Hypothalamus (tissue), 51 donors: ENCODE measurements at regions not wholly inside any gene's neighbourhood (a gene's known extent, or its start where the extent isn't known, plus 50 kb on each side); places are given as distances from the start of the nearest gene placed in this dataset.

Source experiments
- DNase-seq, 51 donors: peaks; one replicate each; lab custom pipeline; 2025; lab: John Stamatoyannopoulos, UW

DNA sequence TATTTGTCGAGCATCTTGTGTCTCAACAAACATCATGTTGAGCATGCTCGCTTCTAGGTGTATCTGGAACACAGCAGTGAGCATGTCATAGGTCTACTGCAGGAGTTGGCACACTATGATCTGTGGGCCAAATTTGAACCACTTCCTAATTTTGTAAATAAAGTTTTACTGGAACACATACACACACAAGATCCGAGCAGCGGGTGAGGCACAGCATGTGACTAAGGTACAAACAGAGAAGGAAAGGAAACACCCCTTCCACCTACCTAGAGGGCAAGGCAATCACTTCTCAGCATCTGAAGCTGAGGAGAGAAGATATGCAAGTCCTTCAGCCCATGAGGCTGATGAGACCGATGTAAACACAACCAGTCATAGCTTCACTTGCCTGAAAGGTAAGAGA, 200.4 kb downstream of the MED10 start:
- DNase-seq, result no peak

DNA sequence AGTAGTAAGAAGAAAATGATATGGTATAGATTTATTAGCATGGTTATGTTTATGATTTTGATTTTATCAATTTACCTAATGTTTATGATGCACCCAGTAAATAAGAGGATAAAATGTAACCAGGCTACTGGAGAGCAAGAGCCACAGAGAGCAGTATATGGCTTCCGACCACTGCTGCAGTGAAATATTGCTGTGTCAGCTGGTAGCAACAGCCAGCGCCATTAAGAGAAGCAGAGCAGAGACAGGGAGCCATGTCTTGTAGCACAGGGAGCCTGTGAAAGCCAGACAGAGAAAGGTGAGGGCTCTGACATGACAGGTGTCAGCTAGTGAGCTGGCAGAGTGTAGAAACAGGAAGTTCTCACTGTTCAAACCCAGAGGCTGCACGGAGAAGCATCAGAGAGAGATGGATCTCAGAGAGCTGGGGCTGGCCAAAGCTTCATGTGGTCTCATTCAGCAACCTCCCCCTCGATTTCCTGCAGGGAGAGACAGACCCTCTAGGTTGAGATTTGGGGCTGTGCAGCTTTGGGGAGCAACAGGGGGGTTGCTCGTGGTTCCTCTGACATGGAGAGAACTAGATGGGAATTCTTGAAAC, 202.1 kb downstream of the MED10 start:
- no peak for DNase-seq

DNA sequence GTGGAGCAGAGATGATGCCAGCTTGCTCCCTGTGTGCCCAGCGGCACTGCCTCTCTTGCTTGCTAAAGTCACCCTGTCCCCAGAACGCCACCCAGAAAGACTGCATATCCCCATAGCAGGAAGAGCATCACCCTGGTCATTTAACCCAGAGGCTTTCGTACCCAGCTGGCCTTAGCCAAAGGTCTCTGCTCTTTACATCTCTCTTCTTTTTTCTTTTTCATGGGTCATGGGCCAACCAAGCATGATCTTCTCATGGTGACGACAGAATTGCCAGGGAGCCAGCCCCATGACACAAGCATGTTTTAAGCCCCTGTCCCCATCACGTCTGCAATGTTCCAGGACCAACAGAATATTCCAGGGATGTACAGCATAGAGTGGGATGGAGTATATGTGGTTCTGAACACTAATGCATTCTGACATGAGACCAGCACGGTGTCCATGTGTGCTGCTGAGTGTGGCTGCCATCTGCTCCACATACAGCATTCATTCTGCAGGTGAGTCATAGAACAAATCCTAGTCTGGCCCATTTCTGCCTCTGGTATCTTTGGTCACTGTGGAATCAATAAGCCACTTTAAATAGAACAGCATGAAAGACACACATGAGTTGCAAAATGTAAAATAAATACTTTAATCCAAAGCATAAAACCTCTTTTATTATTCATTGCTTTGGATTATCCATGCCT, 203.0 kb downstream of the MED10 start:
- no peak for DNase-seq

DNA sequence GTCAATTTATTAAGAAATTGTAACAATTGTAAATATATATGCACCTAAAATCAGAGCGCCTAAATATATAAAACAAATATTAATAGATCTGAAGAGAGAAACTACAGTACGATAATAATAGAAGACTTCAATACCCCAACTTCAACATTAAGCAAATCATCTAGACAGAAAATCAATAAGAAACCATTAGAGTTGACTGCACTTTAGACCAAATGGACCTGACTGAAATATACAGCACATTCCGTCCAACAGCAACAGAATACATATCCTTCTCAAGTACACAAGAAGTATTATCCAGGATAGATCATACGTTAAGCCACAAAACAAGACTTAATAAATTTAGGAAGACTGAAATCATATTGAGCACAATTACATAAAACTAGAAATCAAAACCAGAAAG, 208.7 kb downstream of the MED10 start:
- DNase-seq, result no peak

DNA sequence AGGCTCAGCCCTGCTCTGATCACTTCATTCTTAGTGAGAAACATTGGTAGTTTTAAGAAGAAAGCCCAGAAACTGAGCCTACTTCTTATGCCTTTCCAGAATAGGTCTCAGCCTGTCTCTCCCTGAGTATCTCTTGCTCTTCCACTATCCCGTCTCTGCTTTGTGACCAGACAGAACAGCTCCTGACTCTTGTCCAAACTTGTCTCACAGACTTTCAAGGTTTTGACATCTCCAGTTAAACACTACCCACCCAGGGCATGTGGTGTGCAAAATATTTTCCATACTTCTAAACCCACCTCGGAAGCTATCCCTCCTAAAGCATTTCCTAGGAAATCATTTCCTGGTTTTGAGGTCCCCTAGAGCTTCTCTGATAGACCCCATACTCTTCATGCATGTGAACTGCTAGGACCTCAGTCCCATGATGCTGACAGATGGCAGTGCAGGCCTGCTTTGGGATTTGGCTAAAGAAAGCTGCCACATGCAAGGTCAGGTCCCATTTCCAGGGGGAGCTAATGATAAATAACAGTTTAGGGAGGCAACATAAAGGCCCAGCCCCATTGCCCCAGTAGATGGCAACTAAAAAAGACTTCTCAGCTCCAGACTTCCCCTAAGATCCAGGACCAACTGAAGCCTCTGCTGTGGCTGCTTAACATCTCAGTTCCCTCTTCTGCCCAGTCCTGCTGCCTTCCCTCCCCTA, 211.5 kb downstream of the MED10 start:
- DNase-seq, result no peak

DNA sequence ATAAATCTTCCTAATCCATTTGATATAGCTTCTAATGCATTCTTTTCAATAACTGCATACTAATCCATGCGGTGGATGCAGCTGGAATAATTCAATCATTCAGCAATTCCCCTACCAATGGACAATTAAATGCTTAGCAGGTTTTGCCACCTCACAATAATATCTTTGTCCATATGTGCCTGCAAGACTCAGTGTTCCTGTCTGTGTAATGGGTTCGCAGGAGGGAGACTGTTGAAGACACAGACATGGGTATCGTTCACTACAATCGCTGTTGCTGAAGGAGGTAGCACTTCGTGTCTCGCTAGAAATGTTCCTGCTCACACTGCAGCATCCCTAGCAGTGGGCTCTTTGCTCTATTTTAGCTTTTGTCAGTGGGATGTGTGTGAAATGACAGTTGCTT, 214.4 kb downstream of the MED10 start:
- DNase-seq, result no peak

DNA sequence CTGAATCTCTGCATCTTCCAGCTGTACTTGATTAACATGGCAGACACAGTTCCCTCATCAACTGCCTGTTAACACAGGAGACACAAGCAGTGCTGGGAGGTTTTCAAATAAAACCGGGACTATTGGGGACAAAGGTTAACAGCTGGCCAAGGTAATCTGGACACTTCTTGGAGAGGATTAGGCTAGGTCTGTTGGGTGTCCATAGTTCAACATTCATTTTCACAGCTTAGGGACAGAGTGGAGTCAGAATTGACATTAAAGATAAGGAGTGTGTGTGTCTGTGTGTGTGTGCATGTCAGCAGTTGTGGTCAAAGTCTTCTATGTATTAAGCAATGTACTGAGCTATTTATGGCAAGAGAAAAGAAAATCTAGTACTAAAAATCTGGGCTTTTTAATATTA, 216.2 kb downstream of the MED10 start:
- no peak for DNase-seq

DNA sequence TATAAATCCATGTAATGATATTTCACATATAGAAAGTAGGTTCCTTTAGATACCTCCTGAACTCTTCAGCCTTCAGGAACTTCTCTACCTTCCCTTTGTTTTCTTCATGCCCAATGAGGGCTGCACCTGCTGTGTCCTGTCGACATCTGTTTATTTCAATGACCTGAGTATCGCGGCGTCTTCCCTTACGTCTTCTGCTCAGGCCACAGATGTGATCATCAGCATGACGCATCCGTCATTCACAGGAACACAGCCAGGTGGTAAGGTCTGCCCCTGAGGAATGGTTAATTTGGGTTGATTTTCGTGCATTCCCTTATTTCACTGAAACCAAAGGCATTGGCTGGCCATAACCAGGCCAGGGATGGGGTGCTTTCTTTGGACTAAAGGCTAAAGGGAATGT, 217.1 kb downstream of the MED10 start:
- no peak for DNase-seq

DNA sequence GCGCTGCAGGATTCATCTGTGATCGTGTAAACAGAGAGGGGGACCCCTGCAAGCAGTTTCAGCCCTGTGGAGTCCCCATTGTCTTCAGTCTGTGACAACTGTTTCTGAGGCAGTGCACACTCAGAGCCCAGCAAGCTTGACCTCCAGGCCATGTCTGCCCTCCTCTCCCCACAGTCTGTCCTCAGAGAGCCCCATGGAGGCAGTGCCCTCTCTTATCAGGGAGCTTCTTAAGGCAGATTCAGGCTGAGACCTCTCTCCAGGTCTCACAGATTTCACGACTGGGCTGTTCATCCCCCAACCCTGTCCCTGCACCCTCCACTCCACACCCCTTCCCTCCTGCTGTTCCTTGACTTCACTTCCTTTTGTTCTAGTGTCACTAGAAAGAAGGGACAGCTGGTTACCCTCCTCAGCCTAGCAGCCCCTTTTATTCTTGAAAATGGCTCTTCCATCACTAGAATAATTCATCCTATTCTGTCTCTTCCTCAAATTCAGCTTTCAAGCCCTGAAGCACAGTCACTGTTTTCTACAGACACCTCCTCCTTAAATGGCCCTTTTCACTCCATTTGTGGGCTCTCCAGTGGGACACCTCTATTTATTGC, 218.4 kb downstream of the MED10 start:
- DNase-seq, result peak in 1 of 51 donors; percentile 29

DNA sequence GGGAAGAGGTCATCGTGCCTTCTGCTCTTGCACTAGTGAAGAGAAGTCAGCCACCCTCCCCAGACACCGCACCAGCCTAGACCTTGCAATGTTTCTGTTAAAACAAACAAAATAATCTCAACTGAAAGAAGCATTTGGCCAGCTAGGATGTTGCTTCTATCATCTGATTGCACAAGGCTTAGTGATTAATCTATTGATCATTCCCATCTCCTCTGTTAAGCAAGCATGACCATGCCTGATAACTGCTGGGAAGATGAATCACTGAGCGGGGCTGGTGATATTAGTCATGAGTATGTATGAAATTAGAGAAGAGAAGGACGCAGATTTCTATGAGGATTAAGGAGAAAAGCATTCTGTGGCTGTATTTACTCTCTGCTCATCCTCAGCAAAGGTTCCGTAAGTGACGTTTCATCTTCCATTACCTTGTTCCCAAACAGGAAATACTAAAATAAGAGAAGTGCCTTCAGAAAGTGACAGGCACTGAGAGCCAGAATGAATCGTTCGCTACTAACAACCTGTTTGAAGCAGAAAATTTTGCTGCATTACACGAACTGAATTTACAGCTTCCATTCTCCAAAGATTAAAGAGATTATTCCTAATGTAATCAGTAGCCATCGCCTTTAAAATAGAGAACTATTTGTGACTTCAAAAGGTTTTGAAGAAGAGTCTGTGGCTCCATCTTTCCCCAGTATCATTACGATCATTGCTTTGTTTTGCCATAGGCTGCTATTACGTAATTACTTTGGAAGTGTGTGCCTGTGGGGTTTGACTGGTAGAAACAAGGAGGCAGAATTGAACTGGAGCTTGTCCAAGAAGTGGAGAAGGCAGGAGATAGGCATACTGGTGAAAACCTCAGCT, 219.1 kb downstream of the MED10 start:
- peak in 2 of 51 donors; percentile 7 to 59 for DNase-seq

DNA sequence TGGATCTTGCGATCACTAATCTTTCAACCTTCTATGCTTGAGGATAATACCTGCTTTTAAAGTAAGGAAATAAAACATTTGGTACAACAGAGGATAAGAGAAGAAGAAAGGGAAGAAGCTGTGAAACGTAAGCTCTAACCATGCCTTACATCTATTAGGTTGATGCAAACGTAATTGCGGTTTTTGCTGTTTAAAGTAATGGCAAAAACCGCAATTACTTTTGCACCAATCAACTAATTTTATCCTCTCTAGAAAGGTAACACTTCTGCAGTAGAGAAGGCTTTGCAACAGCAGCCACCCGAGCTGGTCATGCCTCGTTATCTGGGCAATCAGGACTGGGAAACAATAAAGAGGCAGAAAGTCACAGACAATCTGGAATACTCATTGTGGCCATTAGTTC, 224.1 kb downstream of the MED10 start:
- DNase-seq, result no peak

DNA sequence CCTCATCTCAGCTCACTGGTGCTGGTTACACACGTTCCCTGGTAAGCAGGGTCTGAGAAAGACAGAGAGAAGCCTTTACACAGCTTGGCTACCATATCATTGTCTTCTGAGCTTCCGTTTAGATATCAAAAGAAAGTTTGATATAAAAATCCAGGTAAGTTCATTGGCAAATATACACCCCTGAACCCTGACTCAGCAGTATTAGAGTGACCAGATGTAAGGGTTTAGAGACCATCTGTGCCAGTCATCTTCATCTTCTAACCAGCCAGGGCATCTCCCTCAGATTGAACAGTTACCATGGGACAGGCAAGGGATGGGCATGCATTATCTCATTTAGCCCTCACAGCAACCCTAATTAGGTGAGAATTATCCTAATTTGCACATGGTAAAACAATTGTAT, 232.1 kb downstream of the MED10 start:
- DNase-seq, result no peak

DNA sequence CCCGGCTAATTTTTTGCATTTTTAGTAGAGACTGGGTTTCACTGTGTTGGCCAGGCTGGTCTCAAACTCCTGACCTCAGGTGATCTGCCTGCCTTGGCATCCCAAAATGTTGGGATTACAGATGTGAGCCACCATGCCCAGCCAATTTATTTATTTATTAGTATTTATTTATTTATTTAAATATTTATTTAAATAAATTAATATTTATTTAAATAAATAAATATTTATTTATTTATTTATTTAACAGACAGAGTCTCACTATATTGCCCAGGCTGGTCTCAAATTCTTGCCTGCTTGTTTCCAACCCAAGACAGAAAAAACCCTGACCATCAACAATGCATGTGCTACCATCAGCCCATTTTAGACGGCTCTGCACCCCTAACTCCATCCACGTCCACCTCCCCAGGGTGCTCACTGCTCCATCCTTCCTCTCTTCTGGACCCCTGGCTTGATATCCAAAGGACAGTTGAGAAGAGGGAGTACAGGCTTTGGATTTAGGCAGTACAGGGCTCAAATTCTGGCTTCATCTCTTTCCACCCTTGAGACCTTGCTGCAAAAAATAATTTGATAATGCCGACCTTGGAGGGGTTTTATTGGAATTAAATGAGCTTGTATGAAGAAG, 232.6 kb downstream of the MED10 start:
- DNase-seq, result no peak

DNA sequence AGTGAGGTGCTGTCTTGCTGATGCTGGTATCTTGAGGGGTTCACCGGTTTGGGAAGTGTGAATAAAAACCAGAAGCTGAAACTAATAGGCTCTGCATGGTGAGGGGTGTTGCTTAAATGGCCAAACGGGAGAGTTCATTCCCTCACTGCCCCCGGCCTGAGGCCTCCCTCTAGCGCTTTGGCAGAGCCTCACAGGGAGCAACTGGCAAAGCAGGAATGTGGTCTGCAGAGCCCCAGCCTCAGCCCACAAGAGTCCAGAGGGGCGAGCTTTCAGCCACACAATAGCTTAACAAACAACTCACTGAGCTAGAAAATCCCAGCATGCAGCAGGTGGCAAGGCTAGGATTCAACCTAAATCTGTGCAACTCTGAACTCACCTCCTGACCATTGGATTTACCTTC, 234.8 kb downstream of the MED10 start:
- no peak for DNase-seq

DNA sequence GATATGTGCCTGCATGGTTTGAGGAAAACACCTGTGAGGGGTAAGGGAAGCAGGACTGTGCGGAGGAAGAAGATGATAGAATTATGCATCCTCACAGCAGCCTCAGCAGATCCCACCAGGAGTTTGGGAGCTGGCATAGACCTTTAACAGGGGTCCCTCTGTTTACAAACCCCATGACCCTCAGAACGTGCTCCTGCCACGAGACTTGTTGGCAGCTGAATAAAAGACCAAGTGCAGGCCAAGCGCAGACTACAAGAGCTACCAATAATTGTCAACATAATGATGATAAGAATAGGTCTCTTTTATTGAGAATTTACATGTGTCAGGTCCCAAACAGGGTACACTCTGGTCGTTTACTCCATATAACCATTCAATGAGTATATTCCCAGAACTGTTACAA, 236.0 kb downstream of the MED10 start:
- DNase-seq, result no peak

DNA sequence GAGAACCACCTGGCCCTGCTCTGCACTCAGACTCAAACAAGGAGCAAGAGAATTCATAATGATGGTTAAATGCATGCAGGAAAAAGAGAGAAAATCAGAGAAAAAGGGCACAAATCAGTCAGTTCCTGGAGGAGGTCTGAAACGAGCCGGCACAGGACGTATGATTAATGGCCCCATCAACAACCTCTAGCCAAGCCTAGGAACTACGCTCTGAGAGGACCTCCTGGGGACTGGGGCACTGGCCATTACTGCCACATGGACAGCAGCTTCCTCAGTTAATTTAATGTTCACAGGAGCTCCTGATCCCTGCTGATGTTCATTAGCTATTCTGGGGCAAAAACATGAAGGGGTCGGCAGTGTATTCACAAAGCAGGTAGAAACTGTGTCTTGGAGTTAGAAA, 238.1 kb downstream of the MED10 start:
- no peak for DNase-seq

DNA sequence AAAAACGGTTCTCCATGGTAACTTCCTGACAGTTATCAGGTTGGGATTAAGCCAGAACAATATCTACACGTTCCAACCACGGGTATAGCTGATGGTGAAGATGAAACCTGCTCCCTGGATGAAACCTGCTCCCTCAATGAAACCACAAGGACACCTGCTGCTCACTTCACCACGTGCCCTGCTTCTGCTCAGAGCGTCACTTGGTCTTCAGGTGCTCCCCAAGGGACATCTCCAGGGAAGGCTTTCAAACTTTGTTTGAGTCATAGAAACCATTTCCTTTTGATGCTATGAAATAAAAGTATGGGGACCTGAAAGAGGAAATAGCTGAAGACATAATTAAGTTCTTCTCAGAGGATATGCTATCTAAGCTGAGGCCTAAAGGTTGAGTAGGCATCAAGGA, 242.4 kb downstream of the MED10 start:
- DNase-seq, result no peak

DNA sequence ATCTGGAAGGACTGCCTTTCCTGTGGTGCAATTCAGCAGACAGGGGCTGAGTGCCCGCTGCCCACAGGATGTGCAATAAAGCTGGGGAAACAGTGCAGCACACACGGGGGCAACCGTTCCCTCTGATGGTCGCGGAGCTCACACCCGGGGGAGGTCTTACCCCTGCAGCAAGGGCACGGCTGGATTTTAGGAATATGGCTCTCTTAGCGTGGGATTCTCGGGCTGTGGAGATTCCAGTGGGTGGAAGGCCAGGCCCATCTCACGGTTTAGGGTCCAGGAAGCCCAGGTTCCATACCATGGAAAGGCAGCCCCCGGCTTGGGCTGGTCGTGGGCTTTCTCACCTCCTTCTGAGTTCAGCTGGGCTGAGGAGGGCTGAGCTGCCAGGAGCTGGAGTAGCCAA, 244.1 kb downstream of the MED10 start:
- DNase-seq, result no peak

DNA sequence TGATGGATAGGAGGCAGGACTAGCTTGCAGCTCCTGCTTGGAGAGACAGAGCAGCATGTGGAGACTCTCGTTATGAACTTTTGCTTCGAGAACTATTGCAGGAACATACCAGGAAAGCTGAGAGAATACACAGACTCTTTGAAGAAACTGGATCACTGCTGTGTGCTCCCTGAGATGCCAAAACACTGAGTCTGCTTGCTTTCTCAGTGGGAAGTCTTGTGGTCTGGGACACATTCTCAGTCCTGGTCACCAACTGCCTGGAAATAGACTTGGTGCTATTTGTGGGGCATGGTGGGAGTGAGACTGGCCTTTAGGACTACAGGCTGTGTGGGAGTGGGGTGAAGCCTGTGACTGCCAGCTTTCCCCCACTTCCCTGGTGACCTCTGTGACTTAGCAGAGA, 252.6 kb downstream of the MED10 start:
- no peak for DNase-seq

DNA sequence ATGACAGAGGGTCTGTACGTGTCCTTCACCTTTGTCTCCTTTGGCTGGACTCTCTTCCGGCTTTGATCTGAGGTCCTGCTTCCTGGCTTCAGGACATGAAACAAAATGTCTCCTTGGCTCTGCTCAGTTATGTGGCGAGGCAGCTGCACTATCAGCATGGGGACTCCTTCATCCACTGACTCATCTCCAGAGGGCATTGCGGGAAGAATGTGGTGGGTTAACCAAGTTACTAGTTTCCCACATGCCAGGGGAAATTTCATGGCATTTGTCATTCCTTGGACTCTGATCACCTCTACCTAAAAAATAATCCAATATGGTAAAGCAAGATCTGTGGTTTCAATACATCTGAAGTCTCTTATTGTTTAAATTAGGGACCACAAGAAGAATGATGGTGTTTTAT, 259.7 kb downstream of the MED10 start:
- DNase-seq, result no peak

DNA sequence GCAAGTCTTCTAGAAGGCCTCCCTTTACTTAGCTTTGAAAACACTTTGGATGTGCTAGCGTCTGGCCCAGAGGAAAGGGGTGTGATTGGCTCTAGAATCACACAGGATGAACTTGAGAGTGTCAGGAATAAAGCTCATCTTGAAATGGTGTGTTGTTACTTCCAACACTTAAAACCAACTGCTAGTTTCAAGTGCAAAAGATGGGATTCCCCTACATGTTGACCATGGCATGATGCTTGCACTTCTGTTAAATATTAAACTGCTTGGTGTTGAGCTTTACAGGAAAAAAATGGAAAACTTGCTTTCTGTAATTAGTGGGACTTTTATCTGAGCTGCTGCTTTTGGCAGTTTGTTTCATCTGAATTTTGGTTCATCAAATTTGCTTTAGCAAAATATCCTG, 261.1 kb downstream of the MED10 start:
- DNase-seq, result no peak
